Forelimb muscle (tissue), 1 donor: ENCODE measurements at regions not wholly inside any gene's neighbourhood (a gene's known extent, or its start where the extent isn't known, plus 50 kb on each side); places are given as distances from the start of the nearest gene placed in this dataset.

ENCODE experiments used
- DNase-seq: peaks from one replicate; pipeline ENCODE4 v3.0.0-alpha.2; 2013; ENCODE audit warnings: low read depth

GRCh38 chr2:209367075-209367747, 56.6 kb upstream of the MAP2 start:
- no peak for DNase-seq

GRCh38 chr2:209368406-209368805, 55.4 kb upstream of the MAP2 start:
- DNase-seq: no peak

GRCh38 chr2:209368914-209369313, 54.9 kb upstream of the MAP2 start:
- no peak for DNase-seq

- no peak for DNase-seq
Observed at GRCh38 chr2:209369656-209370055, 54.2 kb upstream of the MAP2 start.

GRCh38 chr2:209371407-209371806, 52.4 kb upstream of the MAP2 start:
- DNase-seq: no peak
